GM21515 (cell line): ENCODE measurements at regions not wholly inside any gene's neighbourhood (a gene's known extent, or its start where the extent isn't known, plus 50 kb on each side); places are given as distances from the start of the nearest gene placed in this dataset.
"Not testable (repeated sequence)": the region's sequence is repeated elsewhere in the genome, so short reads cannot be mapped to it uniquely, and the experiment has no call there.

ENCODE experiments used
- ATAC-seq: cut with Tn5 transposase; IDR thresholded peaks from one replicate; pipeline ENCODE4 v1.9.1; 2021; ENCODE audit not compliant: unreplicated experiment

DNA sequence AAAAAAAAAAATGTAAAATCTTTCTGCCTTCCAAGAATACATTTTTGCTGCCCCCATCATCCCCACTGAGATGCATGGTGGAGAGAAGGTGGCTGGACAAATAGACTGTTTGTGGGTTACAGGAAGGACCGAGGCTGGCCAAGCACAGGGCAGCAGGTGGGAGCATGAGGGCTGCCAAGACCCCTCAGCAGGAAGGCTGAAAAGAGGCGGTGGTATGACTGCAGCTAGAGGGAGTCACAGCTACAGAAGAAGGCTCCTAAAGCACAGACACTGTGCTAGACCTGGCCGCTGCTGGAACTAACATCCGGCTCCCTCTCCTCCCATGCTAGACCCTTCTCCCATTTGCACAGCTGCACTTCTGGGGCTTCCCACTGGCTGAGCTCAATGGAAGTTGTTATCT lies 289.6 kb downstream of the TCERG1L start:
- no peak for ATAC-seq

DNA sequence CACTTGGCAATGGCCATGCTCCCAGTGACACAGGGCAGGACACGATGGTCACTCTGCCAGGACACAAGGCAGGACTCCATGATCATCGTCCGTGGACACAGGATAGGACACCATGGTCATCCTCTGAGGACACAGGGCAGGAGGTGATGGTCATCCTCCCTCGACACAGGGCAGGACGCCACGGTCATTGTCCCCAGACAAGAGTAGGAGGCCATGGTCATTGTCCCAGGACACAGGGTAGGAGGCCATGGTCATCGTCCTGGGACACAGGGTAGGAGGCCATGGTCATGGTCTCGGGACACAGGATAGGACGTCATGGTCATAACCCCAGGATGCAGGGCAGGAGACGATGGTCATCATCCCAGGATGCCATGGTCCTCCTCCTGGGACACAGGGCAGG lies 289.2 kb downstream of the TCERG1L start:
- ATAC-seq: no peak

DNA sequence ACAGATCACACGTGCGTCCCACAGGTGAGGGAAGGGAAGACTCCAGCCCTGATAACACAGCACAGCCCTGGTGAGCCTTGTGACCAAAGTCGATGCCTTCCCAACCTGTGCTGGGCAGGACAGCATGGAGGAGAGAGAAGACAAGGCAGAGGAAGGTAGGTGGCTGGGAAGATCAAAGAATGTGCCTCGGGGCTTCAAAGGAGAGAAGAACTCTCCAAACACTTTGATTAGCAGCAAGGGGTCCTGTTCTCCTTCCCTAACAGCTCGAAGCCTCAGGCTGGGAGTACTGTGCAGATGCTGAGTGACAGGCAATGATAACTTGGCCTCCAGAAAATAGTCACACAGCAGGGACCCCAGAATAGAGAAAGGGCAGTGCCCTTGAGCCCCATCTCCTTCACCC lies 288.5 kb downstream of the TCERG1L start:
- ATAC-seq: no peak

DNA sequence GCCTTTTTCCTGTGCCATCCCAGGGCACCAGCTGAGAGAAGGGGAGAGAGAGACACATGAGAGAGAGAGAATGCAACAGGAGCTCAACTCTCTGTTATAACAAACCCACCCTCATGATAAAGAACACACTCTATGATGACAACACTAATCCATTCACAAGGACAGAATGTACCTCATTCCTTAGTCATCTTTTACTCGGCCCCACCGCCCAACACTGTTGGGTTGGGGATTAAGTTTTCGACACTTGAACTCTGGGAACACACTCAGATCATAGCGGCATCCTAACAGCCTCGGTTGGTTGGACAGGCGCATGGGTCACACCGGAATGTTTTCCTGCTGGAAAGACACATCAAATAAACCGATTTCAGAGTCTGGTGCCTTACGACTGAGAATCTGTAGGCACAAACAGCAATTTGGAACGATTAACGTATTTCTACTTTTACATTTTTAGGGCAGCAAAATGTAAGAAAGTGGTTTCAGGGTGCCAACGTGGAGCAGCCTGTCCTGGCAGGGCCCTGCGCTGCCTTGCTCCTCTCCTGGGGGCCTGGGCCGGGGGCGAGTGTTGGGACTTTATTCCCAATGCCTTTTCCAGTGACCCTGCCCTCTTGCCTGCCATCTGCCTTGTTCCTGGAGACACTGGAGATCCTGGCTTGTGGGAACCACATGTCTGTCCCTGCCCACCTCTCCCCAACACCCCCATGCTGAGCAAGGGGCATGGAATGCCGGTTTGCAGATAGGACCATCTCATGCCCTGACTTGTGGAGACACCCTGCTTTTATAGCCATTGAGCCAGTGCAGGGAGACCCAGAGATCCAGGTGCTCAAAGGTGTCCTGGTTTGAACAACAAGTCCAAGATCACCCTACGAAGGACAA lies 287.0 kb downstream of the TCERG1L start:
- ATAC-seq: no peak

DNA sequence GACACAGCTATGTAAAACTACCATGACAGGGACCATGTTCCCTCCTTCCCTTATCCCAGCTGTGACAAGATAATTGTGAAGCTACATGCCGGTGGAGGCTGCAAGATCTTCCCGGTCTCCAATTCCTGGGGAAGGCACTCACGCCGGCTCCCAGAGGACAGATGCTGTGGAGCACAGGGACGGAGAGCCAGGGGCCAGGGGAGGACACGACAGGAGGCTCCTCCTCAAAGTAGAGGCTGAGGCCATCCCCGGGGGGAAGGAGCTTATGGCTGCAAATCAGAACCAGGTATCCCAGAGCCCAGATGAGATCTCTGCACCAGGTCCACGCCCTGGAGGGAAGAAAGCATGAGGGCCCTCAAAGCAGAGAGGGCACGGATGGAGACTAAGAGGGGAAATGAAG lies 286.2 kb downstream of the TCERG1L start:
- ATAC-seq: no peak

DNA sequence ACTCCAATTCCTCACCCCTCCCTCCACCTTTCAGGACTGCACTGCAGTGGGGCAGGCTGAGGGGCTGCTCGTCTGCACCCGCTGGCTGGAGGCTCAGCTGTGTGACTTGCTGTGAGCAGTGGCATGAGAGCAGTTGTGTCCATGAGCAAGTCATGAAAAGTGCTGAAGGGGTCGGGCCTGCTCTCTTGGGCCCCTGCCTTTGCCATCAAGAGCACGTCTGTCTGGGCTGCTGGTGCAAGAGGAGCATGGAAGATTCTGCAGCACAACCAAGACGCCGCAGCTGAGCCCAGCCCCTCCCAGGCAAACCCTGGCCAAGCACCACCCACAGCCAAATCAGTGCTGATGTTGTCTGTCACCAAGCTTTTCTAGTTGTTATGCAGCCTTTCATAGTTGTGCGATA lies 284.3 kb downstream of the TCERG1L start:
- ATAC-seq: no peak

DNA sequence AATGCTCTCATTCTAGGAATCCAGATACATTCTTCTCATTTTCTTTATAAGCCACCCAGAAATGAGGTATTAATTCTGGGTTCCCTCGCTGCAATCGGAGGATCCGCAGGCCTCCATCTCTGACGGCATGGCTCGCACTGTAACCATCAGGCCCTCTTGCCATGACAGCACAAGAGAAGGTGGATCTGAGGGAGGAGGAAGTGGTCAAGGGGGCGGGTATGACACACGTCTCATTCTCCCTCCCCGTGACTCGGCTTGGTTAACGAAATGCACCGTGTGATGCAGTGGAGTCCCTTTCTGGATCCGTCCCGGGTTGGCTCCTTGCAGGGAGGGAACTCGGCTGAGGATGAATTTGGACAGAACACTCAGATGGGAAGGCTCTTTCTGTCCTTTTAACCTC lies 280.2 kb downstream of the TCERG1L start:
- ATAC-seq: no peak

DNA sequence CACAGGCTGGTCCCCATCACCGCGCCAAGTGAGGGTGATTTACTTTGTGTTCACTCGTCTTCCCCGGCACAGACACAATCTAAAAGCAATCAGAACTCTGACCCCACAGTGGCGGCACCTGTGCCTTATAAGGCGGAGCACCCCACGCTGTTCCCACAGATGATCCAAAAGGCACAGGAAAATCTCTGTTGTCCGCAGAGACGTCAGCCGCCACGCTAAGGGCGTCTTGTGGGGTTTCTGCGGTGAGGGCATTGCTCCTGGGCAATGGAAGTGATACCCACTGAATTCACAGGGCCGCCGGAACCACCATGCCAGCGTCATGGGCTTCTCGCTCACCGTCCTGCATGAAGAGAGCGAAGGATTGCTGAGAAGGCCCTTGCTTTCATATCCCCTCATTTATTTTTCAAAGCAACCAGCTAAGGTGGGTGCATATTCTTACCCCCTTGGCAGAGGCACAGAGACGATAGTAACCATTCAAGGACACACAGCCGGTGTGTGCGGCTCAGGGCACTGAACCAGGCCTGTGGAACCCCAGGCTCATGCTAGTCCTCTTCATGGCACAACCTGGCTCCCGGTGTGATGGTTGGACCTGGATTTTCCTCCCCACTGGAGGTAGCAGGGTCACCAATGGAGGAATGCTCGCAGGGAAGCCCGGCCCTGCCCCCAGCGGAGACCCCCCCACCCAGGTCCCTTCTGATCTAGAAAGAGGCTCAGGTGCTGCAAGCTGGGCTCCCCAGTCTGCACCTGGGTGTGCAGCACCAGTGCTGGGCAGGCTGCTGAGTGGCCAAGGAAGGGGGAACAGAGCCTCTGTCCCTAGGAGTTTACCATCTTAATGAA lies 279.0 kb downstream of the TCERG1L start:
- ATAC-seq: no peak

DNA sequence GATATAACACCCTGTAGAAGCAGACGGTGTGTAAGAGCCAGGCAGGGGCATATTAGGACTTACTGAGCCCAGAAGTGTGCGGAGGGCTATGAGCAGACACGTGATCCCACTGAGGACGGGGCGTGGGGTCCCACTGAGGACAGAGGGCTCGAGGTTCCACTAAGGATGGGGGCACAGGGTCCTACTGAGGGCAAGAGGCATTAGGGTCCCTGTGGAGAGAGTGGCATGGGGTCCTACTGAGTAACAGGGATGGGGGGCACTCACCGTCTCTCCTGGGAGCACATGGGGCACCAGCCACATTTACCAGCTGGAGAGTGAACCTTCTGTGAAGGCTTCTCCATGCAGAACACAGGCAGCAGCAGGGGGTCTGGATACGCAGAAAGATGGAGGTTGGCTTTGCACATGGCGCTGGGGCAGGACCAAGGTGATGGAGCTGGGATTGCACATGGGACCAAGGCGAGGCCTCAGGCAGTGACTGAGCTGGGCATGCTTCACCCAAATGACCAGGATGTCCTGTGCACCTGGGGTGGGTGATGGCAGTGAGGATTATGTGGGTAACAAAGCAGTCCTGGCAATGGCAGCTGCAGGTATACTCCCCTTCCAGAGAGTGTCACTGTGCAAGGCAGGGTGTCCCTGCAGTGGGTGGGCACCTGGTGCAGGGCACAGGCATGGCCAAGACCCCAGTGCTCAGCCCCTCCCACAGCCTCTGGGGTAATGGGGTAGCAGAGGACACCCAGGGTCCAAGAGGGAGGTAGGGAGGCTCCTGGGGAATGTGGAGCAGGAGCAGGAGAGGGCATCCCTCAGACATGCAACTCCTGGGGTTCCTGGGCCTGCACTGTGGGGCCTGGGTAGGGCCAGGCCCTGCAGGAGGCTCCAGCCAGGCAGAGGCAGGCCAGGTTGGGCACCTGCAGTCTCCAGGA lies 278.1 kb downstream of the TCERG1L start:
- no peak for ATAC-seq

DNA sequence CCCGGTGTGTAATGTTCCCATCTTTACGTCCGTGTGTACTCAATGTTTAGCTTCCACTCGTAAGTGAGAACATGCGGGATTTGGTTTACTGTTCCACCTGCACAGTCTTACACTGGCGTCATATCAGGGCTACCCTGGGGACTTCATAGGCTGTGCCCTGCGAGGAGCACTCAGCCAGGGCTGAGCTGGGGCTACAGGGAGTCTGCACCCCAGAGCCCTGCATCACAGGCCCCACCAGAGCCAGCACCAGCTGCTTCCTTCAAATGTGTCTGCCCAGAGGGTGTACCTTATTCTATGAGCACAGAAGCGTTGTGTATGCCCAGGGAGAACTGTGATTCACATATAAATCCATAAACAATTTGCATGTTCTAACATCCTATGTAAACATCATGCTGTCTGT lies 277.1 kb downstream of the TCERG1L start:
- no peak for ATAC-seq

DNA sequence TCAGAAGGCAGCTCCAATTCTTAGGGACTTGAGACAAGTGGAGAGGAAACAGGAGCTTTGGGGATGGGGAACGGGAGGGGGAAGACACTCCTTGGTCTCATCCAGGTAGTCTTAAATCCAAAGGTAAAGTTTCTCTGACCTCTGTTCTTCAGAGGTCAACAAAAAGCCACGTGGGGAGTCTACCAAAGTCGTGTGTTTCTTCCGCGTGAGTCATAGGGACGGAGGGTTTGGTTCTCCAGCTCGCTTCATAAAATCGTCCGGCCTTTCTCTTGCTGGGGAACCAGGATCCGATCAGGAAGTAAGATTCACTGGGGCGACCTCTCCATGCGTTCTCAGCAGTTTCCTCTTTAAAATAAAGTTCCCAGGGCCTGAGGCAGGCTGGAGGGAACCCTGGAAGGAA lies 275.7 kb downstream of the TCERG1L start:
- no peak for ATAC-seq

DNA sequence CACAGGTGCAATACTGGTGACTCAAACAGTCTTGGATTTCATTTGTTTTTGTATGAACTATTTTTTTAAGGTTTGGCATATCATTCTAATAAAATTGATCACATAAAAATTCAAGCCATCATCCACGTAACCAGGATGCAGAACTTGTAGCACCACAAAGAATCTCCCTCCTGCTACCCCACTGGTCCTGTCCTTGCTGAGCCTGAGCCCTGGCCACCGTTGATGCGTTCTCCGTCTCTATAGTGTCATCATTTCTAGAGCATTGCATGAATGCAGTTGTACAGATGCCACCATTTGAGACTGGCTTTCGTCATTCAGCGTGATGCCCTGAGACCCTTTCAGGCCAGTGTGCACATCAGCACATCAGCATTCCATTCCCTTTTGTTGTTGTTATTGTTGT lies 273.5 kb downstream of the TCERG1L start:
- ATAC-seq: no peak

DNA sequence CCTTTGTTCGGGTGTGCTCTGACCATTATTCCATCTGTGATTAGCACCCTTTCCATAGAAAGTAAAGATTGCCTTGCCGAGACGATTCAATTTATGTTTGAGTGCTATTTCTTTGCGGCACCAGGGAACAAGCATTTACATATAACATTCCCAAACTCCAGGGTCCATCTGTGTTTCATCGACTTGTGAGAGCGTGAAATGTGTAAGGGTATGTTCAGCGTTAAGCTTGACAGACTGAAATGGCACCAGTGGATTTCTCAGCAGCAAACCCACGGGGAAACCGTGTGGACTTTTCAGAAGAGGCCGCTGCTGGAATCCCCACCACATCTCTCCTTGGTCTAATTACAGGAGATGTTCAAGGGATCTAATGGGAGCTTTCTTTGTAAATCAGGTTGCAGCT lies 270.5 kb downstream of the TCERG1L start:
- no peak for ATAC-seq

DNA sequence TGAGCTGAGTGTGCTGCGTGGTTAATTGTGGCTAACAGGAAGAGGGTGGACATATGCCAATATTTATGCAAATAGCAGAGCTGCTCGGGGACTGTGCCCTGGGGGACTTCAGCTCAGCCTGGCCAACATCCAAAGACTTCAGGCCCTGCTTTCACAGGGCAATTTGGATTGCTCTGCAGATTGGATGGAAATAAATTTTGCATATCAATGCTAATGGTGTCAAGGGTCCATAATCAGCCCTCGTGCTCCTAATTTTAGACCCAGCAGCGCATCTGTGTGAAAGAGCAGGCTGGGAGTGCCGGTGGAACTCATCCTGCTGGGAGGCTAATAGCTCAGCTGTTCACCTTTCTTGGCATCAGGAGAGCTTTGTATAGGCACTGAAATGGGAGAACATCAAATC lies 270.1 kb downstream of the TCERG1L start:
- no peak for ATAC-seq

DNA sequence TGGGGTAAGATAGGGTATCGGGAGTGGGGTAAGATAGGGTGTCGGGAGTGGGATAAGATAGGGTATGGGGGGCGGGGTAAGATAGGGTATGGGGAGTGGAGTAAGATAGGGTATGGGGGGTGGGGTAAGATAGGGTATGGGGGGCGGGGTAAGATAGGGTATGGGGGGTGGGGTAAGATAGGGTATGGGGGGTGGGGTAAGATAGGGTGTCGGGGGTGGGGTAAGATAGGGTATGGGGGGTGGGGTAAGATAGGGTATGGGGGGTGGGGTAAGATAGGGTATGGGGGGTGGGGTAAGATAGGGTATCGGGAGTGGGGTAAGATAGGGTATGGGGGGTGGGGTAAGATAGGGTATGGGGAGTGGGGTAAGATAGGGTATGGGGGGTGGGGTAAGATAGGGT lies 269.5 kb downstream of the TCERG1L start:
- not testable (repeated sequence) for ATAC-seq
